ENCODE measurements at regions not wholly inside any gene's neighbourhood (a gene's known extent, or its start where the extent isn't known, plus 50 kb on each side); places are given as distances from the start of the nearest gene placed in this dataset.

- Histone ChIP-seq H3K9me3 (no peaks in the 10 kb centered on the region), H3K4me1 (no peaks in the 10 kb centered on the region), H3K27ac (no peak overlapping the region), H3K27me3 (peaks cover 0 to 9% of the 10 kb centered on the region in 2 donors), H3K4me3 (no peak overlapping the region), H3K36me3 (no peaks in the 10 kb centered on the region)
- DNase-seq (peak in 1 of 3 donors; percentile 31), ATAC-seq (no peak)
- WGBS (ENCODE audit: insufficient coverage, low coverage, low lambda C conversion rate, missing lambda C conversion rate): 65% methylated on average over 4 of the region's 13 CpGs
- intact Hi-C loops (cut with DNase I): no loop called here
- TF ChIP-seq POLR2A (IDR thresholded peaks at IDR 0.05) (no peak), CTCF (IDR thresholded peaks at IDR 0.05) (no peak)
Observed at GRCh38 chr14:101074196-101075024, 170.9 kb upstream of the RTL1 start.

DNA sequence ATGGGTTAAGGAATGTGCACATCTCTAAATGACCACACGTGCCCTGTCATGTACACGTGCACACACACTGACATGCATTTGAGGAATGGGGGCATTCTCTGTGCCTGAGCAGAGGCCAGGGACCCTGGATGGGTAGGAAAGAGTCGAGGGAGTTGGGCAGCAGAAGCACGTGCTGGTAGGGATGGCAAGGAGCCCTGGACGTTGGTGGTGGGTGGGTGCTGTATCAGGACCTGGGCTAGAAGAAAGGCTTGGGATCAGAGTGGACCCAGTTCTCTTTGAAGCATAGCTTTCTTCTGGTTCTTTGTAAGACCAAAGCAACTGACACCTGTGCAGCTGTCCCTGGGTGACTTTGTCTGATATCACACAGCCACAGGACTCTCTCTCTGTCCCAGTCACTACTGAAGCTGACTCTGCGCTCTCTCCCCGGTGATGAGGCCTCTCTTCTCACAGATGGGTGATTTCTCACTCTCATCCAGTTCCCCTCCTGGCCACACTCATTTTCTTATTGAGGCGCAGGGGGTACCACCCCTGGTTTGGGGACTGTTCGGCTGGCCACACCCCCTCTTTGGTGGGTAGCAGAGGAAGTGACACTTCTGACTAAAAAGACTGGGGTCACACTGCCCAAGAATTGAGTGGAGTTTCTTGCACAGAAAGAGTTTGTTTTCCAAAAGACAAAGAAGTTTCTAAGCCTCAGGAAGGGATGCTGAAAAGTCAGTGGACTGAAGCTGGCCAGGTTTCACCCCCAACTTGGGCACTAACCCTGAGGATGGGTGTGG, 171.7 kb upstream of the RTL1 start:
- Histone ChIP-seq H3K27ac (no peak overlapping the region), H3K36me3 (no peaks in the 10 kb centered on the region), H3K4me3 (no peak overlapping the region), H3K9me3 (no peaks in the 10 kb centered on the region), H3K4me1 (no peaks in the 10 kb centered on the region), H3K27me3 (peaks cover 0 to 9% of the 10 kb centered on the region in 2 donors)
- intact Hi-C loops (cut with DNase I): no loop called here
- TF ChIP-seq CTCF (IDR thresholded peaks at IDR 0.05): no peak
- TF ChIP-seq POLR2A (IDR thresholded peaks at IDR 0.05): no peak
- WGBS (ENCODE audit: insufficient coverage, low coverage, low lambda C conversion rate, missing lambda C conversion rate): 32% methylated on average over 7 of the region's 9 CpGs
- no peak for ATAC-seq
- no peak for DNase-seq

DNA sequence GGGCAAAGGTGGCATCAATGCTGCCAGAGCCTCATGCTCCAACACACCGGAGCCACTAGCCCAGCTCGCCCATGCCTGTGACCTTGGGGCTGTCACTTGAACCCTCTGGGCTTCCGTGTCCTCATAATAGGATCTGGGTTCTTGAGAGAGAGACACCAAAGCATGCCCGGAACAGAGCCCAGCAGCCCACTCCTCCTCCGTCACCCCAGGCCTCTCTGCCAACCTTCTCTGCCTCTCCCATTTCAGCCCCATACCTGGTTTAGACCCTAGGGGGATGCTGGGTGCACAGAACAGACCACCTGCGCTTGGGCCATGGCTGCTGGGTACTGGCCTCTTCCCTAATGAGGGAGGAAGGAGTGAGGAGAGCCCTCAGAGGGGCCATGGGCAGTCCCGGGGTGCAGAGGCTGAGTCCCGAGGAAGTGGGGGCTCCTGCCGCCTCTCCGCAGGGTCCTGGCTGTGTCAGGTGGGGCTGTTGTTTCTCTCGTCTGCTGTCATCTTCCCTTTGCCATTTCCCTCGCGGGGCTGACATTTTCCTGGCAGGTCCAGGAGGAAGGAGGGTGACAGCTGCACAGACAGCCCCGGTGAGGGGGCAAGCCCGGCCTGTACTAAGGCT, 172.4 kb upstream of the RTL1 start:
- no peak for TF ChIP-seq POLR2A (IDR thresholded peaks at IDR 0.05)
- TF ChIP-seq CTCF (IDR thresholded peaks at IDR 0.05): no peak
- no peak overlapping the region for H3K27ac ChIP-seq
- no peaks in the 10 kb centered on the region for H3K4me1 ChIP-seq
- DNase-seq (peak in 1 of 3 donors; percentile 29), ATAC-seq (no peak)
- peaks cover 0 to 9% of the 10 kb centered on the region in 2 donors for H3K27me3 ChIP-seq
- intact Hi-C loops (cut with DNase I): no loop called here
- no peaks in the 10 kb centered on the region for H3K9me3 ChIP-seq
- no peak overlapping the region for H3K4me3 ChIP-seq
- H3K36me3 ChIP-seq: no peaks in the 10 kb centered on the region
- 21% methylated on average over 5 of the region's 15 CpGs for WGBS (ENCODE audit: insufficient coverage, low coverage, low lambda C conversion rate, missing lambda C conversion rate)

DNA sequence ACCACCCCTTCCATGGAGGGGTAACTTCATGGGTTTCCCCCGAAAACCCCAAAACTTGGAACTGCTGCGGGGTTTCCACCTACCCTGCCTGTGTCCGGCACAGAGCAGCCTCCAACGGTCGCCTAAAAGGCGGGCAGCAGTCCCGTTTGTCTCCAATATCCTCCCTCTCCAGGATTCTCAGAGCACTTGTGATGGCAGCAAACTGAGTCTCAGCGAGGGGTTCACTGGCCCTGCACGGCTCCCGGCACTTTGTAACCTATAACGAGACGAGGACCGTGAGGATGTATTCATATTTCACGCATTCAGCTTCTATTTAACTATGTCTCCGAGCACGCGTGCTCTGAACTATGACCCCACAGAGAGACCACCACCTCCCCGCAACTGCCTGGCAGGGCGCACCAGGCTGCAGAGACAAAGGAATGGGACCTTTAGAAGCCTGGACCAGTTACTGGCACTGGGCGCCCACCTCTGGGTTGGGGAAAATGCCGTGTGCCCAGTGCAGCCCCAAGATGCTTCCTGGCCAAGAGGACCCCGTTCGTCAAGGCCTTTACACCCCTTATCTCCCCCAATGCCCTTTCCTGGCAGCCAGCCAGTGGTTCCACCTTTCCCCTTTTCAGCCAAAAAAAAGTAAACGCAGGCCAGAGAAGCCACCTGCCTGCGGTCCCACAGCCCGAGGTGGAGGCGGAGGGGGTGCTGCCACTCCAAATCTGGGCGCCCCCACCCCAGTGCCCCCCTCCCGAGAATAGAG, 173.1 kb upstream of the RTL1 start:
- intact Hi-C loops (cut with DNase I): no loop called here
- no peak for ATAC-seq
- H3K27me3 ChIP-seq: peaks cover 0 to 9% of the 10 kb centered on the region in 2 donors
- H3K9me3 ChIP-seq: no peaks in the 10 kb centered on the region
- DNase-seq: peak in 1 of 3 donors; percentile 37
- no peak overlapping the region for H3K27ac ChIP-seq
- no peaks in the 10 kb centered on the region for H3K36me3 ChIP-seq
- WGBS (ENCODE audit: insufficient coverage, low coverage, low lambda C conversion rate, missing lambda C conversion rate): 30% methylated on average over 14 of the region's 29 CpGs
- H3K4me1 ChIP-seq: no peaks in the 10 kb centered on the region
- no peak for TF ChIP-seq CTCF (IDR thresholded peaks at IDR 0.05)
- no peak for TF ChIP-seq POLR2A (IDR thresholded peaks at IDR 0.05)
- H3K4me3 ChIP-seq: no peak overlapping the region

All from right lobe of liver (tissue), 6 donors.